ENCODE measurements at regions not wholly inside any gene's neighbourhood (a gene's known extent, or its start where the extent isn't known, plus 50 kb on each side); places are given as distances from the start of the nearest gene placed in this dataset.
"Not testable (repeated sequence)": the region's sequence is repeated elsewhere in the genome, so short reads cannot be mapped to it uniquely, and the experiment has no call there.

- not testable (repeated sequence) for H4K20me1 ChIP-seq (replicated peaks; ENCODE audit: insufficient read depth); H3K27ac Mint-ChIP-seq; H3K9me3 Mint-ChIP-seq; H3K9me2 ChIP-seq (ENCODE audit: insufficient read depth); H3K4me2 ChIP-seq; H3K4me3 Mint-ChIP-seq; H3K4me1 ChIP-seq (ENCODE audit: insufficient read depth); H3K27me3 Mint-ChIP-seq (ENCODE audit: insufficient read depth, low read depth, poor library complexity); DNase-seq (ENCODE audit: low spot score); H3K4me3 ChIP-seq; H2AFZ ChIP-seq; H3K27me3 ChIP-seq (ENCODE audit: insufficient read depth); ATAC-seq; H3K79me2 ChIP-seq (replicated peaks; ENCODE audit: insufficient read depth); H3K27ac ChIP-seq (ENCODE audit: low read depth); H3K36me3 ChIP-seq (ENCODE audit: insufficient read depth); H3K36me3 Mint-ChIP-seq (ENCODE audit: low read depth); H3K4me1 Mint-ChIP-seq; H3F3A ChIP-seq (replicated peaks; ENCODE audit: low read depth)
Observed at GRCh38 chr13:103457050-103457449, 390.8 kb upstream of the SLC10A2 start.

DNA sequence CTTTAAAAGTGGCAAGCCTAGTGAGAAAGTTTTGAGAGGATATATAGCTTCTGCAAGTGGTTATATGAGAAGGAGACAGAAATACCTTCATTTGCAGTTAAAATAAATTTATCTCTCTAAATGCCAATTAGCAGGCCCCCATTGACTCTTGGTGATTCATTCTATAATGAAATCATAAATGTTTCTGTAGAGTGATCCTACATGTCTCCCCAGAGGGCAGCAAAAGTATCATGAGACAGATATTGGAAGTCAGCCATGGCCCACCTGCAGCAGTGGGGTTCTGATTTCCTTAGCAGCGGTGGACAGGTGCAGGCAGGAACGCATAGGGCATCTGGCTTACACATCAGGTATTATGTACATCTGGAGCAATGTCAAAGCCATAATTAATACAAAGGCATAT, 385.4 kb upstream of the SLC10A2 start:
- Mint-ChIP-seq H3K36me3 (ENCODE audit: low read depth) (no peaks in the 10 kb centered on the region), H3K9me3 (no peaks in the 10 kb centered on the region), H3K4me1 (no peaks in the 10 kb centered on the region; the same call in 2 of the 3 replicates), H3K27ac (no peak overlapping the region), H3K27me3 (ENCODE audit: insufficient read depth, low read depth, poor library complexity) (peaks cover 1% of the 10 kb centered on the region), H3K4me3 (no peak overlapping the region)
- no peak overlapping the region for H3K4me3 ChIP-seq
- H2AFZ ChIP-seq, result no peak overlapping the region
- no peaks in the 10 kb centered on the region for H3K9me2 ChIP-seq (ENCODE audit: insufficient read depth)
- H4K20me1 ChIP-seq (replicated peaks; ENCODE audit: insufficient read depth), result no peaks in the 10 kb centered on the region
- no peaks in the 10 kb centered on the region for H3K79me2 ChIP-seq (replicated peaks; ENCODE audit: insufficient read depth)
- no peak for TF ChIP-seq EZH2phosphoT487 (IDR thresholded peaks at IDR 0.05; ENCODE audit: unreplicated experiment)
- H3K36me3 ChIP-seq (ENCODE audit: insufficient read depth), result no peaks in the 10 kb centered on the region
- H3K27me3 ChIP-seq (ENCODE audit: insufficient read depth), result no peaks in the 10 kb centered on the region
- ATAC-seq (no peak), DNase-seq (ENCODE audit: low spot score) (no peak)
- H3F3A ChIP-seq (replicated peaks; ENCODE audit: low read depth), result no peaks in the 10 kb centered on the region
- no peaks in the 10 kb centered on the region for H3K4me1 ChIP-seq (ENCODE audit: insufficient read depth)
- H3K4me2 ChIP-seq, result no peak overlapping the region
- H3K27ac ChIP-seq (ENCODE audit: low read depth), result no peak overlapping the region

DNA sequence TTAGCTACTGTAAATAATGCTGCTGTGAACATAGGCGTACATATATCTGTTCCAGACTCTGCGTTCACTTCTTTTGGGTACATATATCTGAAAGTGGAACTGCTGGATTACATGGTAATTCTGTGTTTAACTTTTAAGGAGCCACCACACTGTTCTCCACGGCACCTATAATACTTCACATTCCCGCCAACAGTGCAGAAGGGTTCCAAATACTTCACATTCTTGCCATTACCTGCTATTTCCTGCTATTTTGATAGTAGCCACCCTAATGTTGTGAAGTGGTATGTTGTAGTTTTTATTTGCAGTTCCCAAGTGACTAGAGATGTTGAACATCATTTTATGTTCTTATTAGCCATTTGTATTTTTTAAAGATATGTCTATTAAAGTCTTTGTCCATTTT, 377.4 kb upstream of the SLC10A2 start:
- ATAC-seq (no peak), DNase-seq (ENCODE audit: low spot score) (peak; percentile 41)
- H2AFZ ChIP-seq, result no peak overlapping the region
- H3K9me2 ChIP-seq (ENCODE audit: insufficient read depth), result peaks cover 6% of the 10 kb centered on the region; the same call in 1 of the 2 replicates
- Mint-ChIP-seq H3K27me3 (ENCODE audit: insufficient read depth, low read depth, poor library complexity) (peaks cover 4% of the 10 kb centered on the region), H3K36me3 (ENCODE audit: low read depth) (no peaks in the 10 kb centered on the region; the same call in 2 of the 3 replicates), H3K4me1 (no peaks in the 10 kb centered on the region), H3K27ac (no peak overlapping the region), H3K9me3 (no peaks in the 10 kb centered on the region; the same call in 2 of the 3 replicates), H3K4me3 (no peak overlapping the region)
- H3K27ac ChIP-seq (ENCODE audit: low read depth), result no peak overlapping the region
- no peaks in the 10 kb centered on the region for H3K79me2 ChIP-seq (replicated peaks; ENCODE audit: insufficient read depth)
- H3K4me3 ChIP-seq, result no peak overlapping the region
- no peak overlapping the region for H3K4me2 ChIP-seq
- no peaks in the 10 kb centered on the region for H3K36me3 ChIP-seq (ENCODE audit: insufficient read depth)
- no peaks in the 10 kb centered on the region for H3K27me3 ChIP-seq (ENCODE audit: insufficient read depth)
- H3K4me1 ChIP-seq (ENCODE audit: insufficient read depth), result no peaks in the 10 kb centered on the region; the same call in 1 of the 2 replicates
- H3F3A ChIP-seq (replicated peaks; ENCODE audit: low read depth), result no peaks in the 10 kb centered on the region
- H4K20me1 ChIP-seq (replicated peaks; ENCODE audit: insufficient read depth), result no peaks in the 10 kb centered on the region
- TF ChIP-seq JUNB (IDR thresholded peaks at IDR 0.05; ENCODE audit: unreplicated experiment) (no peak), EZH2phosphoT487 (IDR thresholded peaks at IDR 0.05; ENCODE audit: unreplicated experiment) (no peak), ZNF114 (CRISPR knock-in tag; IDR thresholded peaks at IDR 0.05) (no peak), CREB1 (CRISPR knock-in tag; IDR thresholded peaks at IDR 0.05; ENCODE audit: low read depth) (no peak), ZNF462 (CRISPR knock-in tag; IDR thresholded peaks at IDR 0.05) (no peak), NANOG (IDR thresholded peaks at IDR 0.05; ENCODE audit: borderline replicate concordance) (no peak), EZH2 (IDR thresholded peaks at IDR 0.05; ENCODE audit: low read depth, unreplicated experiment) (no peak), STAT1 (IDR thresholded peaks at IDR 0.05; ENCODE audit: unreplicated experiment) (no peak)
- TF ChIP-seq, protein P1, sequence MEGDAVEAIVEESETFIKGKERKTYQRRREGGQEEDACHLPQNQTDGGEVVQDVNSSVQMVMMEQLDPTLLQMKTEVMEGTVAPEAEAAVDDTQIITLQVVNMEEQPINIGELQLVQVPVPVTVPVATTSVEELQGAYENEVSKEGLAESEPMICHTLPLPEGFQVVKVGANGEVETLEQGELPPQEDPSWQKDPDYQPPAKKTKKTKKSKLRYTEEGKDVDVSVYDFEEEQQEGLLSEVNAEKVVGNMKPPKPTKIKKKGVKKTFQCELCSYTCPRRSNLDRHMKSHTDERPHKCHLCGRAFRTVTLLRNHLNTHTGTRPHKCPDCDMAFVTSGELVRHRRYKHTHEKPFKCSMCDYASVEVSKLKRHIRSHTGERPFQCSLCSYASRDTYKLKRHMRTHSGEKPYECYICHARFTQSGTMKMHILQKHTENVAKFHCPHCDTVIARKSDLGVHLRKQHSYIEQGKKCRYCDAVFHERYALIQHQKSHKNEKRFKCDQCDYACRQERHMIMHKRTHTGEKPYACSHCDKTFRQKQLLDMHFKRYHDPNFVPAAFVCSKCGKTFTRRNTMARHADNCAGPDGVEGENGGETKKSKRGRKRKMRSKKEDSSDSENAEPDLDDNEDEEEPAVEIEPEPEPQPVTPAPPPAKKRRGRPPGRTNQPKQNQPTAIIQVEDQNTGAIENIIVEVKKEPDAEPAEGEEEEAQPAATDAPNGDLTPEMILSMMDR (conservative IDR thresholded peaks at IDR 0.05; ENCODE audit: low read depth in 2 of 2), result no peak

All from GM23338 (cell line).